K562 (cell line): ENCODE measurements at regions not wholly inside any gene's neighbourhood (a gene's known extent, or its start where the extent isn't known, plus 50 kb on each side); places are given as distances from the start of the nearest gene placed in this dataset.

Experiments
- FOSL1 ChIP-seq: fragments of 200-800 bp; sonication (Bioruptor generic); conservative IDR thresholded peaks from 2 replicates; pipeline ENCODE4 v1.6.1; 2016; ENCODE audit warnings: missing genetic modification characterization, missing compliant biosample characterization
- ZBTB17 ChIP-seq: fragments of 450-650 bp; formaldehyde crosslinking; IDR thresholded peaks from 2 replicates; pipeline ENCODE4 v1.4.0; 2020; ENCODE audit warnings: mild to moderate bottlenecking
- ZFX ChIP-seq: sonication (generic); formaldehyde crosslinking; IDR thresholded peaks from 2 replicates; pipeline ENCODE4 v1.8.0; 2022; ENCODE audit warnings: mild to moderate bottlenecking, missing genetic modification reagents, moderate library complexity
- ZSCAN29 ChIP-seq: fragments of 450-650 bp; IDR thresholded peaks from 2 replicates; pipeline ENCODE4 v1.6.1; 2017
- TF ChIP-seq, protein P1 (sequence below): sonication (generic); formaldehyde crosslinking; IDR thresholded peaks from 2 replicates; pipeline ENCODE4 v1.8.0; 2022; ENCODE audit warnings: mild to moderate bottlenecking, missing genetic modification reagents
- TF ChIP-seq, protein P2 (sequence below), 2 experiments: fragments of 450-650 bp; formaldehyde crosslinking in 1 of 2; IDR thresholded peaks; 2 replicates each; pipeline versions ENCODE4 v1.4.0 to v1.6.1; 2014 to 2020; ENCODE audit warnings: mild to moderate bottlenecking in 2 of 2, borderline replicate concordance in 1 of 2, low read depth in 1 of 2
- TF ChIP-seq, protein P3 (sequence below), 2 experiments: fragments of 450-650 bp in 1 of 2; sonication (generic) in 1 of 2; formaldehyde crosslinking; conservative IDR thresholded peaks; 2 replicates each; pipeline versions ENCODE4 v1.4.0 to v1.8.1; 2020 to 2022; ENCODE audit warnings: mild to moderate bottlenecking in 1 of 2, missing genetic modification reagents in 1 of 2
- TF ChIP-seq, protein P4 (sequence below), 3 experiments: IDR thresholded peaks in 2 of 3; conservative IDR thresholded peaks in 1 of 3; 2 replicates each; pipeline ENCODE4 v1.5.1; 2011 to 2012; ENCODE audit warnings: low read length in 3 of 3, mild to moderate bottlenecking in 3 of 3, control low read depth in 2 of 3, improper control_type of control experiment in 1 of 3, inconsistent platforms in 1 of 3, low read depth in 1 of 3, mixed read lengths in 1 of 3, moderate library complexity in 1 of 3; ENCODE audit not compliant: insufficient read depth in 2 of 3
- TF ChIP-seq, protein P5 (sequence below): fragments of 250-450 bp; sonication (Bioruptor Pico); IDR thresholded peaks from 2 replicates; pipeline ENCODE4 v1.4.0; 2020; ENCODE audit warnings: mild to moderate bottlenecking, moderate library complexity
- TF ChIP-seq, protein P6 (sequence below): IDR thresholded peaks from 2 replicates; pipeline ENCODE4 v1.6.1; 2012; ENCODE audit warnings: low read depth, low read length, improper control_type of control experiment, borderline replicate concordance

DNA sequence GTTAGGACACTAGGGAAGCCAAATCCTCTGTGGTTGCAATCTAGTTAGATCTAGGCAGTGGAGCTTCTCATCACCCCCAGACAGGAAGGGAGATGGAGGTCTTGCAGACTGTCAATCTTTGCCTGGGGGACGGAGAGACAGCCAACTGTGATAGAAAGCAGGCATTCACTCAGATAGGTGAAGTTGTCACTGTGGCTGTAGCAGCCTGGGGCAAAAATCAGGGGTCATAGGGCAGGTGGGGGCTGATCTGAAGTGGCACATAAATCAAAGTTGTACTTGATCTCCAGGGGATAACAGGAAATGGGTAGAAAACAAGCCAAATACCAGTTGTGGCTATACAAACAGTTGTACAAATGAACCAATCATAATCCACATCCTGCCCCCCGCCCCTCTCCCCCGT lies 620.9 kb upstream of the USP24 start:
- TF ChIP-seq FOSL1 (tag) = no peak
- TF ChIP-seq ZSCAN29 = no peak
- TF ChIP-seq, protein P1, sequence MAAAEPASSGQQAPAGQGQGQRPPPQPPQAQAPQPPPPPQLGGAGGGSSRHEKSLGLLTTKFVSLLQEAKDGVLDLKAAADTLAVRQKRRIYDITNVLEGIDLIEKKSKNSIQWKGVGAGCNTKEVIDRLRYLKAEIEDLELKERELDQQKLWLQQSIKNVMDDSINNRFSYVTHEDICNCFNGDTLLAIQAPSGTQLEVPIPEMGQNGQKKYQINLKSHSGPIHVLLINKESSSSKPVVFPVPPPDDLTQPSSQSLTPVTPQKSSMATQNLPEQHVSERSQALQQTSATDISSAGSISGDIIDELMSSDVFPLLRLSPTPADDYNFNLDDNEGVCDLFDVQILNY (CRISPR knock-in tag) = no peak
- TF ChIP-seq, protein P2, sequence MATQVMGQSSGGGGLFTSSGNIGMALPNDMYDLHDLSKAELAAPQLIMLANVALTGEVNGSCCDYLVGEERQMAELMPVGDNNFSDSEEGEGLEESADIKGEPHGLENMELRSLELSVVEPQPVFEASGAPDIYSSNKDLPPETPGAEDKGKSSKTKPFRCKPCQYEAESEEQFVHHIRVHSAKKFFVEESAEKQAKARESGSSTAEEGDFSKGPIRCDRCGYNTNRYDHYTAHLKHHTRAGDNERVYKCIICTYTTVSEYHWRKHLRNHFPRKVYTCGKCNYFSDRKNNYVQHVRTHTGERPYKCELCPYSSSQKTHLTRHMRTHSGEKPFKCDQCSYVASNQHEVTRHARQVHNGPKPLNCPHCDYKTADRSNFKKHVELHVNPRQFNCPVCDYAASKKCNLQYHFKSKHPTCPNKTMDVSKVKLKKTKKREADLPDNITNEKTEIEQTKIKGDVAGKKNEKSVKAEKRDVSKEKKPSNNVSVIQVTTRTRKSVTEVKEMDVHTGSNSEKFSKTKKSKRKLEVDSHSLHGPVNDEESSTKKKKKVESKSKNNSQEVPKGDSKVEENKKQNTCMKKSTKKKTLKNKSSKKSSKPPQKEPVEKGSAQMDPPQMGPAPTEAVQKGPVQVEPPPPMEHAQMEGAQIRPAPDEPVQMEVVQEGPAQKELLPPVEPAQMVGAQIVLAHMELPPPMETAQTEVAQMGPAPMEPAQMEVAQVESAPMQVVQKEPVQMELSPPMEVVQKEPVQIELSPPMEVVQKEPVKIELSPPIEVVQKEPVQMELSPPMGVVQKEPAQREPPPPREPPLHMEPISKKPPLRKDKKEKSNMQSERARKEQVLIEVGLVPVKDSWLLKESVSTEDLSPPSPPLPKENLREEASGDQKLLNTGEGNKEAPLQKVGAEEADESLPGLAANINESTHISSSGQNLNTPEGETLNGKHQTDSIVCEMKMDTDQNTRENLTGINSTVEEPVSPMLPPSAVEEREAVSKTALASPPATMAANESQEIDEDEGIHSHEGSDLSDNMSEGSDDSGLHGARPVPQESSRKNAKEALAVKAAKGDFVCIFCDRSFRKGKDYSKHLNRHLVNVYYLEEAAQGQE (IDR thresholded peaks at IDR 0.05; ENCODE audit: borderline replicate concordance) = no peak
- TF ChIP-seq, protein P2 (CRISPR knock-in tag; IDR thresholded peaks at IDR 0.05; ENCODE audit: low read depth) = no peak
- TF ChIP-seq, protein P3, sequence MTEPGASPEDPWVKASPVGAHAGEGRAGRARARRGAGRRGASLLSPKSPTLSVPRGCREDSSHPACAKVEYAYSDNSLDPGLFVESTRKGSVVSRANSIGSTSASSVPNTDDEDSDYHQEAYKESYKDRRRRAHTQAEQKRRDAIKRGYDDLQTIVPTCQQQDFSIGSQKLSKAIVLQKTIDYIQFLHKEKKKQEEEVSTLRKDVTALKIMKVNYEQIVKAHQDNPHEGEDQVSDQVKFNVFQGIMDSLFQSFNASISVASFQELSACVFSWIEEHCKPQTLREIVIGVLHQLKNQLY (CRISPR knock-in tag; conservative IDR thresholded peaks at IDR 0.05) = no peak
- TF ChIP-seq ZFX (CRISPR knock-in tag) = no peak
- no peak for TF ChIP-seq ZBTB17 (CRISPR knock-in tag)
- TF ChIP-seq, protein P4, sequence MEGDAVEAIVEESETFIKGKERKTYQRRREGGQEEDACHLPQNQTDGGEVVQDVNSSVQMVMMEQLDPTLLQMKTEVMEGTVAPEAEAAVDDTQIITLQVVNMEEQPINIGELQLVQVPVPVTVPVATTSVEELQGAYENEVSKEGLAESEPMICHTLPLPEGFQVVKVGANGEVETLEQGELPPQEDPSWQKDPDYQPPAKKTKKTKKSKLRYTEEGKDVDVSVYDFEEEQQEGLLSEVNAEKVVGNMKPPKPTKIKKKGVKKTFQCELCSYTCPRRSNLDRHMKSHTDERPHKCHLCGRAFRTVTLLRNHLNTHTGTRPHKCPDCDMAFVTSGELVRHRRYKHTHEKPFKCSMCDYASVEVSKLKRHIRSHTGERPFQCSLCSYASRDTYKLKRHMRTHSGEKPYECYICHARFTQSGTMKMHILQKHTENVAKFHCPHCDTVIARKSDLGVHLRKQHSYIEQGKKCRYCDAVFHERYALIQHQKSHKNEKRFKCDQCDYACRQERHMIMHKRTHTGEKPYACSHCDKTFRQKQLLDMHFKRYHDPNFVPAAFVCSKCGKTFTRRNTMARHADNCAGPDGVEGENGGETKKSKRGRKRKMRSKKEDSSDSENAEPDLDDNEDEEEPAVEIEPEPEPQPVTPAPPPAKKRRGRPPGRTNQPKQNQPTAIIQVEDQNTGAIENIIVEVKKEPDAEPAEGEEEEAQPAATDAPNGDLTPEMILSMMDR (IDR thresholded peaks at IDR 0.05 in 2 of 3, conservative IDR thresholded peaks at IDR 0.05 in 1 of 3; ENCODE audit: insufficient read depth in 2 of 3, low read depth in 1 of 3, low read length in 3 of 3) = no peak
- TF ChIP-seq, protein P5, sequence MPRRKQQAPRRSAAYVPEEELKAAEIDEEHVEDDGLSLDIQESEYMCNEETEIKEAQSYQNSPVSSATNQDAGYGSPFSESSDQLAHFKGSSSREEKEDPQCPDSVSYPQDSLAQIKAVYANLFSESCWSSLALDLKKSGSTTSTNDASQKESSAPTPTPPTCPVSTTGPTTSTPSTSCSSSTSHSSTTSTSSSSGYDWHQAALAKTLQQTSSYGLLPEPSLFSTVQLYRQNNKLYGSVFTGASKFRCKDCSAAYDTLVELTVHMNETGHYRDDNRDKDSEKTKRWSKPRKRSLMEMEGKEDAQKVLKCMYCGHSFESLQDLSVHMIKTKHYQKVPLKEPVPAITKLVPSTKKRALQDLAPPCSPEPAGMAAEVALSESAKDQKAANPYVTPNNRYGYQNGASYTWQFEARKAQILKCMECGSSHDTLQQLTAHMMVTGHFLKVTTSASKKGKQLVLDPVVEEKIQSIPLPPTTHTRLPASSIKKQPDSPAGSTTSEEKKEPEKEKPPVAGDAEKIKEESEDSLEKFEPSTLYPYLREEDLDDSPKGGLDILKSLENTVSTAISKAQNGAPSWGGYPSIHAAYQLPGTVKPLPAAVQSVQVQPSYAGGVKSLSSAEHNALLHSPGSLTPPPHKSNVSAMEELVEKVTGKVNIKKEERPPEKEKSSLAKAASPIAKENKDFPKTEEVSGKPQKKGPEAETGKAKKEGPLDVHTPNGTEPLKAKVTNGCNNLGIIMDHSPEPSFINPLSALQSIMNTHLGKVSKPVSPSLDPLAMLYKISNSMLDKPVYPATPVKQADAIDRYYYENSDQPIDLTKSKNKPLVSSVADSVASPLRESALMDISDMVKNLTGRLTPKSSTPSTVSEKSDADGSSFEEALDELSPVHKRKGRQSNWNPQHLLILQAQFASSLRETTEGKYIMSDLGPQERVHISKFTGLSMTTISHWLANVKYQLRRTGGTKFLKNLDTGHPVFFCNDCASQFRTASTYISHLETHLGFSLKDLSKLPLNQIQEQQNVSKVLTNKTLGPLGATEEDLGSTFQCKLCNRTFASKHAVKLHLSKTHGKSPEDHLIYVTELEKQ (CRISPR knock-in tag) = no peak
- TF ChIP-seq, protein P6, sequence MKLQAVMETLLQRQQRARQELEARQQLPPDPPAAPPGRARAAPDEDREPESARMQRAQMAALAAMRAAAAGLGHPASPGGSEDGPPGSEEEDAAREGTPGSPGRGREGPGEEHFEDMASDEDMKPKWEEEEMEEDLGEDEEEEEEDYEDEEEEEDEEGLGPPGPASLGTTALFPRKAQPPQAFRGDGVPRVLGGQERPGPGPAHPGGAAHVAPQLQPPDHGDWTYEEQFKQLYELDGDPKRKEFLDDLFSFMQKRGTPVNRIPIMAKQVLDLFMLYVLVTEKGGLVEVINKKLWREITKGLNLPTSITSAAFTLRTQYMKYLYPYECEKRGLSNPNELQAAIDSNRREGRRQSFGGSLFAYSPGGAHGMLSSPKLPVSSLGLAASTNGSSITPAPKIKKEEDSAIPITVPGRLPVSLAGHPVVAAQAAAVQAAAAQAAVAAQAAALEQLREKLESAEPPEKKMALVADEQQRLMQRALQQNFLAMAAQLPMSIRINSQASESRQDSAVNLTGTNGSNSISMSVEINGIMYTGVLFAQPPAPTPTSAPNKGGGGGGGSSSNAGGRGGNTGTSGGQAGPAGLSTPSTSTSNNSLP = no peak
